IPS-15b (cell line): ENCODE measurements at regions not wholly inside any gene's neighbourhood (a gene's known extent, or its start where the extent isn't known, plus 50 kb on each side); places are given as distances from the start of the nearest gene placed in this dataset.

Source experiments
- H3K27me3 ChIP-seq: one replicate; pipeline ENCODE4 v1.6.1; 2013; ENCODE audit warnings: low read length; ENCODE audit not compliant: control insufficient read depth, insufficient read depth
- H3K36me3 ChIP-seq: one replicate; pipeline ENCODE4 v1.6.1; 2013; ENCODE audit warnings: low read length; ENCODE audit not compliant: control insufficient read depth, insufficient read depth
- H3K4me1 ChIP-seq: one replicate; pipeline ENCODE4 v1.6.1; 2013; ENCODE audit warnings: mild to moderate bottlenecking, low read length; ENCODE audit not compliant: control insufficient read depth, insufficient read depth
- H3K4me3 ChIP-seq: one replicate; pipeline ENCODE4 v1.5.1; 2013; ENCODE audit warnings: low read depth, low read length
- H3K9ac ChIP-seq: one replicate; pipeline ENCODE4 v1.6.1; 2013; ENCODE audit warnings: low read depth, mild to moderate bottlenecking, low read length
- H3K9me3 ChIP-seq: one replicate; pipeline ENCODE4 v1.6.1; 2013; ENCODE audit warnings: mild to moderate bottlenecking, low read length; ENCODE audit not compliant: control insufficient read depth, insufficient read depth

- Histone ChIP-seq H3K4me3 (no peak overlapping the region), H3K9me3 (no peaks in the 10 kb centered on the region), H3K27me3 (peaks cover 24% of the 10 kb centered on the region), H3K36me3 (no peaks in the 10 kb centered on the region), H3K9ac (no peak overlapping the region), H3K4me1 (no peaks in the 10 kb centered on the region)
These were observed 90.9 kb upstream of the FOXC1 start for GRCh38 chr6:1518855-1519254.

- Histone ChIP-seq H3K4me3 (no peak overlapping the region), H3K36me3 (no peaks in the 10 kb centered on the region), H3K4me1 (no peaks in the 10 kb centered on the region), H3K9me3 (no peaks in the 10 kb centered on the region), H3K9ac (no peak overlapping the region), H3K27me3 (peaks cover 29% of the 10 kb centered on the region)
These were observed 90.1 kb upstream of the FOXC1 start for GRCh38 chr6:1519597-1519996.

- peaks cover 3% of the 10 kb centered on the region for H3K4me1 ChIP-seq
- no peak overlapping the region for H3K9ac ChIP-seq
- peaks cover 50% of the 10 kb centered on the region for H3K27me3 ChIP-seq
- no peaks in the 10 kb centered on the region for H3K9me3 ChIP-seq
- no peak overlapping the region for H3K4me3 ChIP-seq
- H3K36me3 ChIP-seq, result no peaks in the 10 kb centered on the region
These were observed 86.9 kb upstream of the FOXC1 start for GRCh38 chr6:1522779-1523178.

- H3K36me3 ChIP-seq, result no peaks in the 10 kb centered on the region
- no peak overlapping the region for H3K9ac ChIP-seq
- H3K4me3 ChIP-seq, result peak overlapping the region; percentile 11
- H3K27me3 ChIP-seq, result peaks cover 60% of the 10 kb centered on the region
- peaks cover 3% of the 10 kb centered on the region for H3K4me1 ChIP-seq
- H3K9me3 ChIP-seq, result no peaks in the 10 kb centered on the region
These were observed 85.7 kb upstream of the FOXC1 start for GRCh38 chr6:1524040-1524480.

DNA sequence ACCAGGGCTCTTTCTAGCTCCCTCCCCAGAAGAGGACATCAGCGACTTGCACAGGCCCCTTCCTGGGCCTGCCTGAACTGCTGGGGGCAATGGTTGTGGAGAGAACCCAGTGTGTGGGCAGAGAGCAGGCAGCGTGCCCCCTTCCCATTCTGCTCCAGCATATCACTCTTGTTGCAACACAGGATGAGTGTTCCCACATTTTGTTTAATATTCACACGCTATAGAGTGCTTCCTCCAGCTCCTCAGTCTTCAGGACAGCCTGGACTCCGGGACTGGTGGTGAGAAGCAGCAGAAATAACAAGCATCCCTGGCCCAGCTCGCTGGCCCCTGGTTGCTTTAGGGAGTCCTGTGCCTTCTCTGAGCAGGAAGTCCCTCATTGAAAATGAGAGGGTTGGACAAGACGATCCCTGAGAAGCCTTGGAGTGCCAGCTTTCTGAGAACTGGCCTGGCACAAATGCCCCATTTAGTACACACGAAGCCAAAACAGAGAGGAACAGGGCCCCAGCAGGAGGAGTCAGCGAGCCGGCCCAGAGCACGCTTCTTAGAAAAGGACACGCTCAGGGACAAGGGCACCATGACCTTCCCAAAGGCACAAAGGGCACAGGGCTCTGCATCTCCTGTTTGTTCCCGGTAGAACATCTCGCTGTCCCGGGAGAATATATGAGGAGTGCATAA, 84.2 kb upstream of the FOXC1 start:
- Histone ChIP-seq H3K9me3 (no peaks in the 10 kb centered on the region), H3K4me1 (peaks cover 3% of the 10 kb centered on the region), H3K4me3 (no peak overlapping the region), H3K36me3 (no peaks in the 10 kb centered on the region), H3K9ac (no peak overlapping the region), H3K27me3 (peaks cover 60% of the 10 kb centered on the region)

DNA sequence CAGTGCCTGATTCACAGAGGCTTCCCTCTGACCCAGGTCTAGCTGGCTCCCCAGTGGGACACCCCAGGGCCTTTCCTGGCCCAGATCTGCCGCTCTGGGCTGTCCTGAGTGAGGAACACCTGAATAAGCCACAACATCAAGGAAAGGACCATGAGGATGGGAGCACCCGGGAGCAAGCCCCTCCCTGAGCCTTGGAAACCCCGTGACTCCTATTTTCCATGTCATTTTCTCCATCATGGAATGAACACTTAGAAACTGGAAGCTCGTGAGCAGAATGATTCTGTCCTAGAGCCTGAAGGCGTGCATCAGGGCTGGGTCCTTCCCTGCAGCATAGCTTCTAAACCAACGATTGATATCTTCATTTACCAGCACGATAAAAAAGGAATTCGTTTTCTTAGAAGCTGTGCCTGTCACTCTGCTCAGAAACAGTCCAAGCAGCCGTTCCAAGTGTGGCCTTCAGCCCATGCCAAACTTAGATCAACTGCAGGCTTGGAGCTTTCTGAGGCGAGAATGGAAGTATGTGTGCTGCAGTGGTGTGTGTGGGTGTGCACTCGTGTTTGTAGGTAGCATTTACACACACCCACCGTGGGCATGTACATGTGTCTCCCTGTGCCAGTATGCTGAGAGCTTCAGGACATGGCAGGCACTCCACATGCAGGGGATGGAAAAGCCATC, 83.2 kb upstream of the FOXC1 start:
- Histone ChIP-seq H3K9ac (no peak overlapping the region), H3K27me3 (peaks cover 59% of the 10 kb centered on the region), H3K4me3 (no peak overlapping the region), H3K9me3 (no peaks in the 10 kb centered on the region), H3K4me1 (peaks cover 3% of the 10 kb centered on the region), H3K36me3 (no peaks in the 10 kb centered on the region)

- H3K36me3 ChIP-seq, result no peaks in the 10 kb centered on the region
- no peaks in the 10 kb centered on the region for H3K9me3 ChIP-seq
- H3K9ac ChIP-seq, result no peak overlapping the region
- peaks cover 3% of the 10 kb centered on the region for H3K4me1 ChIP-seq
- no peak overlapping the region for H3K4me3 ChIP-seq
- peaks cover 54% of the 10 kb centered on the region for H3K27me3 ChIP-seq
These were observed 82.7 kb upstream of the FOXC1 start for GRCh38 chr6:1527073-1527457.

GRCh38 chr6:1535295-1535694, 74.4 kb upstream of the FOXC1 start:
- Histone ChIP-seq H3K27me3 (no peaks in the 10 kb centered on the region), H3K9me3 (no peaks in the 10 kb centered on the region), H3K4me3 (no peak overlapping the region), H3K4me1 (no peaks in the 10 kb centered on the region), H3K9ac (no peak overlapping the region), H3K36me3 (no peaks in the 10 kb centered on the region)

- Histone ChIP-seq H3K9ac (no peak overlapping the region), H3K4me3 (no peak overlapping the region), H3K4me1 (no peaks in the 10 kb centered on the region)
These were observed 72.9 kb upstream of the FOXC1 start for GRCh38 chr6:1536526-1537429.

DNA sequence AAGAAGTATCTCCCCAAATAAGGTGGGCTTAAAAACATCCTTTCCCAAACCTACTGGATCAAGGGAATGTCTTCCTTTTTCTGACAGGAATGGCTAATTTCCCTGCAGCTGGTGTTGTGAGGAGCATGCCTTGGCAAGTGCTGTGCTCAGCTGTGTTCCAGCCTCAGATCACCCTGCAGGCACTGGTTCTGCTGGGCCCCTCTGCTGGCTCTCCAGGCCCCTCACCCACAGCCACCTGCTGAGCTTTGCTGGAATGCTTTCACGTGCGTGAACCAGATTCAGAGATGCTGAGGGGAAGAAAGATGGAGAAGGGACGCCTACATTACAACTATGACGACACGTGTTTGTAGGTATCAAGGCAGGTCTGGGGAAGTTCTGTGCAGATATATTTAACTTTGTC, 71.3 kb upstream of the FOXC1 start:
- no peaks in the 10 kb centered on the region for H3K27me3 ChIP-seq
- no peaks in the 10 kb centered on the region for H3K4me1 ChIP-seq

More at GRCh38 chr6:1536526-1537429, 72.9 kb upstream of the FOXC1 start:
- Histone ChIP-seq H3K9me3 (no peaks in the 10 kb centered on the region), H3K27me3 (no peaks in the 10 kb centered on the region), H3K36me3 (no peaks in the 10 kb centered on the region)

DNA sequence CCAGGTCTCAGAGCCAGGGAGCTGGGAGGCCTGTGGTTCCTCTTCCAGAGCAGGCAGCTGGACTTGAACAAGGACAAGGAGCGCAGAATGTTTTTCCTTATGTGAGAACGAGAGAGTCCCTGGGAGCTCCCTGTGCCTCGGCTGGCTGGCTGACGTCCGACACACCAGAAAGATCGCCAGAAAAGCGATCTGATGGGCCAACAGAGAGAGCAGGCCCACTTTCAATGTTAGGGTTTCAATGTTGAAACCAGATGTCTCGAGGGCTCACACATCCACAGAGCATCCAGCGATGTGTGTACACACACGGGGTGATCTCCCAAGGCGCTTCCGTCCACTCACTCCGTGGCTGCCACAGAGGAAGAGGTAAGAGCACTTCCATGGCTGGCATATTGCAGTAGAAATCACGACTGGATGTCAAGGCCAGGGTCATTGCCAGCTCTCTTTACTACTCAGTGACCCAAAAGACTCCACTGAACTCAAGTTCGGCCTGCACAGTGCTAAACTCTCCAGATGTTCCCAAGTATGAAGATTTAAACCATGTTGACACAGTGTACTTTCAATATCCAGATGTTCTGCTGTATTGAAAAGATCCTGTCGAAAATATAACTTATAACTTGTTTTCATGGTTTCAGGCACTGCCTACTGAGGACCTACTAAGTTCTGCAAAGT, 70.8 kb upstream of the FOXC1 start:
- Histone ChIP-seq H3K9me3 (no peaks in the 10 kb centered on the region), H3K9ac (no peak overlapping the region), H3K4me1 (no peaks in the 10 kb centered on the region), H3K36me3 (no peaks in the 10 kb centered on the region), H3K4me3 (no peak overlapping the region), H3K27me3 (no peaks in the 10 kb centered on the region)

More for the DNA sequence above, 71.3 kb upstream of the FOXC1 start:
- H3K36me3 ChIP-seq, result no peaks in the 10 kb centered on the region
- no peaks in the 10 kb centered on the region for H3K9me3 ChIP-seq
- H3K4me3 ChIP-seq, result no peak overlapping the region
- H3K9ac ChIP-seq, result no peak overlapping the region
